ENCODE measurements at regions not wholly inside any gene's neighbourhood (a gene's known extent, or its start where the extent isn't known, plus 50 kb on each side); places are given as distances from the start of the nearest gene placed in this dataset.

GRCh38 chr4:81375745-81376144 lies 96.0 kb downstream of the RASGEF1B start:
- TF ChIP-seq POLR2A (IDR thresholded peaks at IDR 0.05; ENCODE audit: low read length), result no peak
- no peak for TF ChIP-seq GATA1 (IDR thresholded peaks at IDR 0.05; ENCODE audit: low read depth, low read length)
